NOMO-1 treated with DMSO at 0.1 percent for 48 hours (cell line): ENCODE measurements at regions not wholly inside any gene's neighbourhood (a gene's known extent, or its start where the extent isn't known, plus 50 kb on each side); places are given as distances from the start of the nearest gene placed in this dataset.
"Not testable (repeated sequence)": the region's sequence is repeated elsewhere in the genome, so short reads cannot be mapped to it uniquely, and the experiment has no call there.

Experiments used
- DNase-seq: peaks from one replicate; lab custom pipeline; 2025; ENCODE audit not compliant: unreplicated experiment; lab: John Stamatoyannopoulos, UW

DNA sequence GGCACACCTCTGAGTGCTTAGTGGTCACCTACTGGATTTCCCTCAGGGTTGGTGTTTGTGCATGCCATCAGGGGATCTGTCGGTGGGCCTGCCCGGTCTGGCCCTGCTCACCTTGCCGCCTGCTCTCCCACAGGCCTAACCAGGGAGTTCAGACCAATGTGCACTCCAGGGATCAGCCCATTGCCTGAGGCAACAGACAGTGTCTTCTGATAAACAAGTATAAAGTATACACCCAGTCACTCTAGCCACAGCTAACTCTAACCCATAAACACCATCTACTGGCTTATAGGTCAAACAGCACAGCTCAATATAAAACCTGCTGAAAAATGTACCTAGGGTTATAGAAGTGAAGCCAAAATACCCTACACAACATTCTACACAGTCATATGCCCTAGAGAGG lies 1300.0 kb downstream of the PLA2G4A start:
- DNase-seq, result no peak

DNA sequence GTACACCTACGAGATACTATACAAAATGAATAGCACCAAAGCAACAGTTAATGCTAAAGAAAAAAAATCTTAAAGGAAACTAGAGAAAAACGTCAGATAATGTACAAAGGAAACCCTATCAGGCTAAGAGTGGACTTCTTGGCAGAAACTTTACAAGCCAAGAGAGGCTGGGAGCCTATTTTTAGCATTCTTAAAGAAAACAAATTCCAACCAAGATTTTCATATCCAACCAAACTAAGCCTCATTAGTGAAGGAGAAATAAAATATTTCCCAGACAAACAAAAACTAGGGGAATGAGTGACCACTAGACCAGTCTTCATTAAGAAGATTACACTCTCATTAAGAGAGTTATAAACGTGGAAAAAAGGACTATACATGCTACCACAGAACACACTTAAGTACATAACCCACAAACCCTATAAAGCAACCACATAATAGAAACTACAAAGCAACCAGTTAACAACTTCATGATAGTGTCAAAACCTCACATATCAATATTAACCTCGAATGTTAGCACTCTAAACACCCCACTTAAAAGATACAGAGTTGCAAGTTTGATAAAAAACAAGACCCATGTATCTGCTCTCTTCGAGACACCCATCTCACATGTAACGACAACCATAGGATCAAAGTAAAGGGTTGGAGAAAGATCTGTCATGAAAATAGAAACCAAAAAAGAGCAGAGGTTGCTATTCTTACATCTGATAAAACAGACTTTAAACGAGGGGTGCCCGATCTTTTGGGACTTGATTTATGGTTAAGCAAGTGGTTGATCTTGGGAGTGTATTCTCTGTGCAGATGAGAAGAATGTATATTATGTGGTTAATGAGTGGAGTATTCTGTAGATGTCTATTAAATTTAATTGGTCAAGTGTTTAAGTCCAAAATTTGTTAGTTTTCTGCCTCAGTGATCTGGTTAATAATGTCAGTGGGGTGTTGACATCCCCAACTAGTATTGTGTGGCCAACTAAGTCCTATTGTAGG lies 1301.4 kb downstream of the PLA2G4A start:
- DNase-seq, result no peak

DNA sequence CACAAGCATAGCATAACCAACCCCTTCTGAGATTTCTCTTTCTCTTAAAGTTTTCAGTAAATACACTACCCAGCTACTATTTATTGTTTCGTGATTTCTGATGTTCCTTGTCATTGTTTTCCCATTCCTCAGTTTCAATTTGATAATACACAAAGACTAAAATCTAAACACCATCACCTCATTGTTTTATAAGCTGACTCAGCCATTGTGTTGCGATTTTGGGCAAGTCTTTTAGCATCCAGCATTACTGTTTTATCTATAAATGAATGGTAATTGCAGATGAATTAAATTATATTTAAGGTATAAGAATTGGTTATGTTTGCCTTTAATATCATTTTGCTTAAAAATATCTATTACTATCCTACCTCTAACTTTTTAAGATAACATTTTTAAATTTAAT lies 1308.5 kb downstream of the PLA2G4A start:
- DNase-seq, result no peak

DNA sequence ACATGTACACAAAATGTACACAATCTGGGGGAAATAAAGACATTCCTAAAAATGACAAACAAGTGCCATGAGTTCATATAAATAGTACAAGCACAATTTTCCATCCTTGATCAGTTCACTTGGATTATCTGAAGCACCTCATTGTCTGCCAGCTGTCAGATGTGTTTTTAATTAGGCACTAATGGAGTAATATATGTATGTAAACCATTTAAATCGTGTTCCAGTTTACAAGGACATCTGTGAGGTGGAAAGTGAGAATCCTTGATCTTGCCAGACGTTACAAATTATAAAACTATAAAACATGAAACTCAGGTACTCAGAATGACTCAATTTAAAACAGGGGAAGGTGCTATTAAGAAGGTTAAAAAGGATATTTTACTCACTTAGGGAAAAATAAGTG lies 1312.2 kb downstream of the PLA2G4A start:
- no peak for DNase-seq

DNA sequence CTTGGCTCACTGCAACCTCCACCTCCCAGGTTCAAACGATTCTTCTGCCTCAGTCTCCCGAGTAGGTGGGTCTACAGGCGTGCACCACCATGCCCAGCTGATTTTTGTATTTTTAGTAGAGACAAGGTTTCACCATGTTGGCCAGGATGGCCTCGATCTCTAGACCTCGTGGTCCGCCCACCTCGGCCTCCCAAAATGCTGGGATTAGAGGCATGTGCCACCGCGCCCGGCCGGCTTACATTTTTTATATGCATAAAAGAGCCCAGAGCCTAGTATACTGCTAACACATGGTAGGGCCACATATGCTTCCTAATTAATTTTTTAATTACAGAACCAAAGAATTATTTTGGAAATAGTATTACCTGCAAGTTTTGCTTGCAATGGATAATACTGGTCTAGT lies 1325.4 kb downstream of the PLA2G4A start:
- no peak for DNase-seq

DNA sequence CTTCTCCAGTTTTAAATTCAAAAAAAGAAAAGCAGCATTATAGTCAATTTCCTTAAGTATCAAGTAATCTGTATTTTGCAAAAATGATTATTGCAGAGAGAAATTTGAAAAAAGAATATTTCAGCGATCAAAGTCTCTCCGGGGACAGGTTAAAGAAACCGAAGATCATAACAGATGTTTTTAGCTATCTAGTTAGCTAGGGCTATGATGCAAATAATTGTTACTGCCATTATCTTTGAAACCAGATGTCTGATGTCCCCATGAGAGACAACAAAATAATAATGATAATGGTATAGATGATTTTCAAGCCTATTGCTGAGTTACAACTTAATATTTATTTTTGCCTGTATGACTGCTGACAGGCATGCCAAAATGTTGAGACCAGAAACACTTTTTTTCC lies 1326.0 kb downstream of the PLA2G4A start:
- no peak for DNase-seq

DNA sequence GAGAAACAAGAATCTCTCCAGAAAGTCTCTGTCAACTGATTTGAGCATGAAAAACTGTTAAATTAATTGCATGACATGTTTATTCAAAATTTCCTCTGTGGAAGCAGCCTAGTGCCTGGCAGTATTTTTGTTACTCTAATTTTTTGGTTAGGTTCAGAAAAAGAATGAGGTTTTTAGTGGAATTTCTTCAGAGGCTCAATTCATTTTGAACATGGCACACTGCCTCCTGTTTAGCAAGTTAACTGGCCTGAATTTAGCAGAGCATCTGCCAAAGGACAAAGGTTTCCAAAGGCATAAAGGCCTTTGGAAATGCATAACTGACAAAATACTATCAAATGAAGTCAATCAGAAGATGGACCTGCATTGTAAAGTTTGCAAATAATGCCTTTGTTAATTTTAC lies 1326.5 kb downstream of the PLA2G4A start:
- DNase-seq, result no peak

DNA sequence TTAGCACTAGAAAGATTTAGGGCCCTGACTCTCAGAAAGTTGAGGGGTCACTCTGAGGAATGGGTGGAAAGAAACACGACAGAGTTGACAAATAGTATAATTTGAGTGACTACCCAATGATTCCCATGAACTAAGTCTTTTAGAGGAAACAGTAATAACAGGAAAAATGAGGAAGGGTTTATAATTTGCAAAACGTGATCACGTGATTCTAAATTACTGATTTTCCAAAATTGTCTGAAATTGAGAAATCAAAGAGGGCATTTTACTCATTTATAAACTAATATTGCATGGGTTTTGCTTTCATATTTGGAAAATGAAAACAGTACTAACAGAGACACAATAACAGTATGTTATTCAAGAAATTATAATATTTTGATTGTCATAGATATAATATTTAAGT lies 1335.7 kb downstream of the PLA2G4A start:
- no peak for DNase-seq

DNA sequence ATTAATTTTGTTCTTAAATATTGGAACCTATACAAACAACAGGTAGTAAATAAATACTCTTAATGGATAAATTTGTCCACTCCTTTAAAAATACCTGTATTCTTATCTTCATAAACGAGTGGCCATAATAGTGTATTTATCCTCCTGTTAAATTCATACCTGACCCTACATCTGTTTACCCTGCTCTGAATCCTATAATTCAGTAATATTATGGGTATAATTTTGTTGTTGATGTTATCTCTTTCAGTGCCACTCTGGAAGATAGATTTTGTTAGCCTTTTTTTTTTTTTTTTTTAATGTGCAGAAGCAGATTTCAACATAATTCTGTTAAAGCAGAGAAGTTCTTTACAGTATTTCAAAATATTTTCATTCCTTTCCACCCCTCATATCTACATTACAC lies 1337.9 kb downstream of the PLA2G4A start:
- no peak for DNase-seq

DNA sequence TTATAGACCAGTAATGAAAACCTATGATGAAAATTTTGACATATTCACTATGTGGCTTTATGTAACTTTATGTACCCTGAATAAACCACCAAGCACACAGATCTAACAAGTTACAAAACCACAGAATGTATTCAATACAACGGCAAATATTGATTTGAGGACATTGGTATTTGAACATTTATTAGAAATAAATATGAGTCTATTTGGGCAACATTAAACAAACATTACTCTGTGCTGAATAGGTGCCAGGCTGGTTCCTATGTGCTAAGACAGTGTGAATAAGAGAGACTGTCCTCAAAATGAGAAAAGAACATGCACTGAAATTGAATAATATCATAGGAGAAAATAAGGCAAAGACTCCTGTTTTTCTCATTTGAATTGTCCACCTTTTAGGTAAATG lies 1341.2 kb downstream of the PLA2G4A start:
- no peak for DNase-seq

DNA sequence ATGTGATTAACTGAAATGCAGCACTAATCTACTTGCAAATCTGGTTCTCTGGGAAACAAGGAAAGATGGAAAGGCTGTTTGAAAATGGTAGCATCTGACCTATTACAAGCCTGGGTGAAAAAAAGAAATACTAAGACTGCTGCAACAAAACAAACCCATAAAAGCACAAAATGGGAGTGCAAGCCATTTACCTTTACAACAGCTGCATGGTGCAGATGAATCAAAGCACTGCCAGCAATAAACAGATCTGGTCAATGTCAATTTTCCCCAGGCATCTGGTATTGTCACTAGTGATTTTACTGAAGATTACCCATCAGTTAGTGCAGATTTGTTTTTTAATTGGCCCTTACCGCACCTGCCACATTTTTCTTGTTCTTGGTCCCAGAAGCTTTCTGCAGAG lies 1341.7 kb downstream of the PLA2G4A start:
- DNase-seq, result no peak

DNA sequence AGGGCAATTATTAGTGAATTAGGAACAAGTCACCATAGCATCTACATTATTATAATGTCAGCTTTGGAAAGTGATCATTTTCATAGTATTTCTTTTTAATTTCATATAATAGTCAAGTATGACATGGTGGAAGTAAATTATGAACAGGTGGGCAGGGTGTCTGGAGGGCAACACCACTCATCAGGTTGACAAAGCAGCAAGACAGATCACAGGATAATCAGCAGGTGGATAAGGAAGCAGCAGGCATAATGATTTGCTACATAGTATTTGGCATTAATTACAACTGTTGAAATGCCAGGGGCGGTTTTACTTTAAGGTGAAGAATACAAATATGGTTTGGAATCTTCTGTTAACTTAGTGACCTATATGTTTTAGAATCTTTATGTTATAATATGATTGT lies 1342.2 kb downstream of the PLA2G4A start:
- no peak for DNase-seq

DNA sequence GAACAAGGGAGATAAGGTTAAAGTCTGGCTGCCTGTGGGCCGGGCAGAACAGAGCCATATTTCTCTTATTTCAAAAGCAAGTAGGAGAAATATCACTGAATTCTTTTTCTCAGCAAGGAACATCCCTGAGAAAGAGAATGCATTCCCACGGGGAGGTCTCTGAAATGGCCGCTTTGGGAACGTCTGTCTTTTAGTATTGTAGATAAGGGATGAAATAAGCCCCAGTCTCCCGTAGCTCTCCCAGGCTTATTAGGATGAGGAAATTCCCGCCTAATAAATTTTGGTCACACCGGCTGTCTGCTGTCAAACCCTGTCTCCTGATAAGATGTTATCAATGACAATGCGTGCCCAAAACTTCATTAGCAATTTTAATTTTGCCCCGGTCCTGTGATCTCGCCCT lies 1353.3 kb downstream of the PLA2G4A start:
- DNase-seq, result not testable (repeated sequence)

DNA sequence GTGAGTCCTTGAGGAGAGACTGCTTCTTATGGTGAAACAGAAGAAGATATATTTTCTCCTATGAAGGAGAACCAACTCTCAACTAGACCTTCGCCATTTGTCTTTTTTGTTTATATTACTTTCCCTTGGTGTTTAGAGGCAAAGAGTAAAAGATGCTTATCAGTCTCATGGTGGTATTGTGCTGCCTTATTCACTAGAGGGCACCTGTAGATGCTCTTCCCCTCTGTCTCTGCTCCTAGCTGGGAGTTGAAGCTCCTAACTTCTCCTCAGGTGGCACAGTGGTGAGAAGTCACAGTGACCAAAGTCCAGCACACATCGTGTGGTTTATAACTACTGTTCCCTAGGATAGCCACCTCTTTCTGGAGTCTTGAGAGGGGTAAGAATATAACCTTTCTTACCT lies 1359.6 kb downstream of the PLA2G4A start:
- DNase-seq, result no peak

DNA sequence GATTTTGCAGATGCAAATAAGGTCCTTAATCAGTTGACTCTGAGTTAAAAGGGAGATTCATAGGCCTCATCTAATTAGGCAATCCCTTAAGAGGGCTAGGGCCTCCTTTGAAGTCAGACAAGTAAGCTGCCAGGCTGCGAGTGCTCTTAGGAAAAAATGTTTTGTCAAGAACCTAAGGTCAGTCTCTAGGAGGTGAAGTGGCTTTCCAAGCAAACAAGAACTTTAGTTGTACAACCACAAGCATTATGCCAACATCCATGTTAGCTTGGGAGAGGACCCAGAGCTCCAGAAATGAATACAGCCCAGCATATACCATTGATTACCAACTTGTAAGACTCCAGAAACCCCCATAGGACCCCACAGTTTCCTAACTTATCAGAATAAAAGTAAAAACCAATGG lies 1366.2 kb downstream of the PLA2G4A start:
- DNase-seq, result no peak

DNA sequence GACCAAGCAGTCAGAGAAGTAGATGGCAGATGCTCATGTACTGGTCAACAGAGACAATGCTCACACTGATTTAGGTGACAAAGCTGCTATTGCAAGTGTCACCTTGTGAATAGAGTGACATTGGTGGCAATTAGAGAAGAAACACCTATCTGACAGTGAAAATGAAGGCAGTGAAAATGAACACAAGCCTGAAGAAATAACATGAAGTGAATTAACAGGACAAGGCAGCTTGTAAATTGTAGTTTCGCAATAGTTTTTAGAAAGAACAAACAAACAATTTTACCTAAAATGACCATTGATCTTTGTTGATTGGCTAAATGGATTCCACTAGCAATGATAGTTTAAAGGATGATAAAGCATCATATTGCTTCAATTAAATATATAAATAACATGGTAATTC lies 1389.5 kb downstream of the PLA2G4A start:
- DNase-seq, result no peak

DNA sequence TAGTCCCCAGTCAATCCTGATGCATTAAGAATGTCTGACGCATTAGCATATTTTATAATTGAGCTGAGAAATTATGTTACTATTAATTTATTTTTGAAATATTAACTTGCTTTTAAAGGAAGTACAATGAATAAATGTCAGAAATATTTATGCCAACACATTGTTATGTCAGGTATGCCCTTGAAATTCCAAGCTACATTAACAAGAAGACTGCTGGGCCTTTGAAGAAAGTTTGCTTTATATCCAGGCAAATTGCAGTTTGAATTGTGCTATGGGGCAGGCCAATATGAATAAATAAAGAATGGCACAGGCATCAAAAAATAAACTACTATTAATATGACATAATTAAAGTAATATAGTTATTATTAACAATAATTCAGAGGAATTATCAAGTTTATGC lies 1391.3 kb downstream of the PLA2G4A start:
- no peak for DNase-seq

DNA sequence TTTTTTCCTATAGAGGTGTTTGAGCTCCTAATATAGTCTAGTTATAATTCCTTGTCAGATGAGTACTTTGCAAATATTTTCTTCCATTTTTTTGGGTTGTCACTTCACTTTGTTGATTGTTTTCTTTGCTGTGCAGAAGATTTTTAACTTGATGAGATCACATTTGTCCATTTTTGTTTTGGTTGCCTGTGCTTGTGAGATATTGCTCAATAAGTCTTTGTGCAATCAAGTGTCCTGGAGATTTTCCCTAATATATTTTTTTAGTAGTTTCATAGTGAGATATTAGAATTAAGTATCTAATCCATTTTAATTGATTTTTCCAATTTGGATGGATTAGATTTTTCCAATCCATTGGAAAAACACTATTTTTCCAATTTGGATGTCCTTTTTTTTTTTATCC lies 1395.5 kb downstream of the PLA2G4A start:
- DNase-seq, result no peak

DNA sequence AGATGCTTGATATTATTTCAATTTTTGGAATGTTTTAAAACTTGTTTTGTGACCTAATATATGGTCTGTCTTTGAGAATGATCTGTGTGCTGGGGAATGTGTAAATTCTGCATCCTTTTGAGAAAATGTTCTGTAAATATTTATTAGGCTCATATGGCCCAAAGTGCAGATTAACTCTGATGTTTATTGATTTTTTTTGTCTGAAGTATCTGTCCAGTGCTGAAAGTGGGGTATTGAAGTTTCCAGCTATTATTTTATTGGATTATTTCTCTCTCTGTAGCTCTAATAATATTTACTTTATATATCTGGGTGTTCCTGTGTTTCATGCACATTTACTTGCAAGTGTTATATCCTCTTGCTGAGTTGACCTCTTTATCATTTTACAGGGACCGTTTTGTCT lies 1397.2 kb downstream of the PLA2G4A start:
- no peak for DNase-seq

DNA sequence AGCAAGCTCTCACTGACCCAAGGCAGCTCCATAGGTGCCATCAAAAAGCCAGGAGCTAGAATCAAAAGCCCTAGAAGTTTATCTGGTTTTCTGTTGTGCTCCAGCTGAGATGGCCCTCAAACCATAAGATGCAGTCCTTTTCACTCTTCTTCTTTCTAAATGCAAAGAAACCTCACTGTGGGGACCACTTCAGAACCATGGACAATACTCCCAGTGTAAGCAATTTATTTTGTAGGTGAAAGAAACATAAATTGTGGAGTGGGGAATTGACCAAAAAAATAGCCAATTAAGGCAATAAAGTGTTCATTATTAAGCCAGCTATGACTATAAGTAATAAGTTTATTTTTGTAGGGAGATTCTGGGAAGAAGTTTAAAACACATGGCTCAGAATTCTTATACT lies 1399.9 kb downstream of the PLA2G4A start:
- DNase-seq, result no peak

DNA sequence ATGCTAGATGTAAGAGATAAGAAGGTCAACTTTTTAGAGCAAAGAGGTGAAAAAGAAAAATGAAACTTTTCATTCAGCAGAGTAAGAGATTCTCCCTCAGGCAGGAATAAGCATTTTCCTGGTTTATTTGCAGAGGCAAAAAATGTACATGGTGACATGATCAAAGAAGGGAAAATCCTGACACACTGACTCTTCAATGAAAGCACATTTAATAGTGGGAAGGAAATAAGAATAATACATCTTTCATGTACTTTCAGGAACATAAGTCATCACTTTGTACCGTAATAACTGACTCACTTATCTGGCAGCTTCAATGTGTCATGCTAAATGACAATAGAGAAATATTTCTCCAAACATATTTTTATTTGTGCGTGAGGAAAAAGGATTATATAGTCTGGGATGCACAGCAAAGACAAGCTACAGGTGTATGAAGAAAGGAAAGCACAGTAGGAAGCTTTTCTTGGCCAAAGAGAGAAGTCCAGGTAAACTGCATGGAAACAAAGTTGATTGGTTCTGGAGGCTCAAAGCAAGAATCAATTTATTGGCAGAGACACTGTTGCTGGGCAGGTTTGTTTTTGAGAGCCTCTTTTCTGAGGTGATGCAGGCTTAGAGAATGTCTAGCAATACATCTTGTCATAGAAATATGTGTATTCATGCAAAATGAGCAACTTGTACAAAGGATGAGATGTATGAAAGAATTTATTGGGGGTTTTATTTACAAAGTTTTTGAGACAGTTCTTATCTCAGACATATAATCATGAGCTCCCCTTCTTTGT lies 1409.0 kb downstream of the PLA2G4A start:
- DNase-seq, result no peak

DNA sequence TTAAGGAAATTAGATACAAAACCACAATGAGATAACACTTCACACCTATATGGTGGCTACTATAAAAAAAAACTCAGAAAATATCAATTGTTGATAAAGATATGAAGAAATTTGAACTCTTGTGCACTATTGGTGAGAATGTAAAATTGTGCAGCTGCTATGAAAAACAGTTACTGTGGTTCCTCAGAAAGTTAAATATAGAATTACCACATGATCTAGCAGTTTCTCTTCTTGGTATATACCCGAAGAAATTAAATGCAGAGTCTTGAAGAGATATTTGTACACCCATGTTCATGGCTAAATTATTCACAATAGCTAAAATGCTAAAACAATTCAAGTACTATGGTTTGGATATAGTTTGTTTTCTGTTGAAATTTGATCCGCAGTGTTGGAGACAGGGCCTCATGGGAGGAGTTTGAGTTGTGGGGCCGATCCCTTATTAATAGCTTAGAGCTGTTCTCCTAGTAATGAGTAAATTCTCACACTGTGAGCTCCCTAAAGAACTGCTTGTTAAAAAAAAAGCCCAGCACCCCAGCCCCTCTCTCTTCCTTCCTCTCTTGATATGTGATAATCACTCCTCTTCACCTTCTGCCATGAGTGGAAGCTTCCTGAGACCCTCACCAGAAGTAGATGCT lies 1412.1 kb downstream of the PLA2G4A start:
- peak; percentile 72 for DNase-seq
